ENCODE measurements at regions not wholly inside any gene's neighbourhood (a gene's known extent, or its start where the extent isn't known, plus 50 kb on each side); places are given as distances from the start of the nearest gene placed in this dataset.

DNA sequence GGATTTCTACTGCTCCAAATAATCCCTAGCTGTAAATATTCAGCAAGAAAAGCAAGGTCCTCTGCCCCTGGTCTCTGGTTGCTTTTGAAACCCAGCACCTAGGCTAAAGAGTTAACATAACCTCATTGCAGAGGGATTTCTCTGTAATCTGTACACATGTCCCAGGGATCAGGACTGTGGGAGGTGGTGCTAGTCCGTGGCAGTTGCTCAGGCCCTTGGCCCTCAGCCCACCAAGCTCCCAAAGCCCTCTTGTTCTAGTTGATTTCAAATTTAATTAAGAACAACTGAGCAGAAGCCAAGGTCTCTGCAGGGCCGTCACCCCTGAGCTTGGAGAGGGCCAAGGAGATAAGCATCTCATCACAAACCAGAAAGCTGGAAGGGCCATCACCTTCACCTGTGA, 181.1 kb downstream of the SOX9 start:
- no peak for DNase-seq (ENCODE audit: low read depth)

GRCh38 chr17:72302735-72303134, 181.9 kb downstream of the SOX9 start:
- DNase-seq (ENCODE audit: low read depth) = no peak

DNA sequence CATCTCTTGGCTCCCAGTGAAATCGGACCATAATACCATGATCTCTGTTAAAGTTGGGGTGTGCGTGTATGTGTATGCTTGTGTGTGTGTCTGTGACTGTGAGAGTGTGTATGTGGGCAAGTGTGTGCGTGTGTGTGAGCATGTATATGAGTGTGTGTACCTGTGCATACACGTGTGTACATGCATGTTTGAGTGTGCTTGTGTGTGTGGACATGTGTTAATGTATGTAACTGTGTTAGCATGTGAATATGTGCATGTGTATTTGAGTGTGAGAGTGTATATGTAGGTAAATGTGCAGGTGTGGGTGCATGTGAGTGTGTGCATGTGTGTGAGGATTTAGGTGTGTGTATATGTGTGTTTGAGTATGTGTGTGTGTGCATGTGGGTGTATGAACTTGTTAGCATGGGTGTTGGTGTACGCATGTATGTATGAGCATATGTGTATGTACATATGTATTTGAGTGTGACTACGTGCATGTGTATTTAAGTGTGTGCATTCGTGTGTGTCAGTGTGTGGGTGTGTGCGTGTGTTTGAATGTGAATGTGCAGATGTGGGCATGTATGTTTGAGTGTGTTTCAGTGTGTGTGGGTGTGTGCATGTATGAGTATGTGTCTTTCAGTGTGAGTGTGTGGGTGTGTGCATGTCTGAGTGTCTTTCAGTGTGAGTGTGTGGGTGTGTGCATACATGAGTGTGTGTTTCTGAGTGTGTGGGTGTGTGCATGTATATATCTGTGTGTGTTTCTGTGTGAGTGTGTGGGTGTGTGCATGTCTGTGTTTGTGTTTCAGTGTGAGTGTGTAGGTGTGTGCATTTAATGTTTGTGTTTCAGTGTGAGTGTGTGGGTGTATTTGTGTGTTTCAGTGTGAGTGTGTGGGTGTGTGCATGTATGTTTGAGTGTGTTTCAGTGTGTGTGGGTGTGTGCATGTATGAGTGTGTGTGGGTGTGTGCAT, 183.2 kb downstream of the SOX9 start:
- DNase-seq (ENCODE audit: low read depth) = no peak

- DNase-seq (ENCODE audit: low read depth) = no peak
Observed at GRCh38 chr17:72304859-72305258, 184.0 kb downstream of the SOX9 start.

DNA sequence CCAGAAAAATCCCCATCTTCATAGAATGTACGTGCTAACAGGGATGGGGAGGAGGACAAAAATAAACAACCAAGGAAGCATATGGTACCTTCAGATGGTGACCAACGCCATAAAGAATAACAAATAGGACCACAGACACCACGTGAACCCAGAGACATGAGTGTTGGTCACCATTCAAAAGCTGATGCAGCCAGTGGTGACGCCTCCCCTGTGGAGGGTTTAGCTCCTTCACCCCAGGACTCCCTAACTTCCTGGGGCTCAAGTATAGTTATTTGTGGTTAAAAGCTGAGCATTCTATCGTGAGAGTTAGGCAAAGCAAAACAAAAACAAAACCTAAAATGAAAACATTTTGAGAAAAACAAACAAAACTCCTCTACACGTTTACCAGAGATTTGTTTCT, 184.7 kb downstream of the SOX9 start:
- DNase-seq (ENCODE audit: low read depth) = no peak

GRCh38 chr17:72306037-72306436, 185.2 kb downstream of the SOX9 start:
- DNase-seq (ENCODE audit: low read depth) = peak; percentile 78

GRCh38 chr17:72307836-72308235, 187.0 kb downstream of the SOX9 start:
- DNase-seq (ENCODE audit: low read depth) = no peak

GRCh38 chr17:72308744-72309385, 188.0 kb downstream of the SOX9 start:
- no peak for DNase-seq (ENCODE audit: low read depth)

GRCh38 chr17:72311004-72311403, 190.2 kb downstream of the SOX9 start:
- DNase-seq (ENCODE audit: low read depth) = no peak

DNA sequence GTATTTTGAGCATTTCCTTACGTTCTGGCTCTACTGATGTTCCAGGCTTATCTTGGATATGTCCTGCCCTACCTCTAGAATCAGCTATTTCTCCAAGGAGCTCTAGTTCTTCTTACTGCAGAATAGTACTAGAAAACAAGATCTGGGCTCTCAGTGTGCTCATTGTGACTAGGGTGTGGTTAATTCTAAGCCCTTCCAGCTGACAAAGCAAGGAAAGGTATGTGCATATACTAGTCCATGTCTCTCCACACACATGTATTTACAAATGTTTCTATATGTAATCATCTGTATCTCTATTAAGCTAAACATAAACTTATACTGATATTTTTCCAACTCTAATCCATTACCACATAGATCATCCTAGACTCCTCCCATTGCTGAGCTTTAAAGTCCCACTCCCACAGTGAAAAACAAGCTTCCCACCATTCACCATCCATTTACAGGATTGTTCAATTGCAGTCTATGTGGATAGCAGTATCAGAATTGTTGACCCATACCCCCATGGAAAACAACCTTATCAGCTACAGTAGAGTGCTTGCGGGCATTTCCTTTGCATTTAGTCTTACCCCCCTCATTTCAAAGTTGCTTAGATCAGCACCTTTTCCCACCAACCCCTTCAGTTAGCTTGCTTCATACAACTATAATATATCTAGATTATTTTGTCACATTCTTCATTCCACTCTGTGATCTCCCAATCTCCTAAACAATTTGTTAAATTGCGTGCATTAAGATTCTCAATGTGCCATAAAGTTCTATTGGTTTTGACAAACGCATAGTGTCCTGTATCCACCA, 194.5 kb downstream of the SOX9 start:
- no peak for DNase-seq (ENCODE audit: low read depth)

- DNase-seq (ENCODE audit: low read depth) = no peak
Observed at GRCh38 chr17:72318131-72318530, 197.3 kb downstream of the SOX9 start.

DNA sequence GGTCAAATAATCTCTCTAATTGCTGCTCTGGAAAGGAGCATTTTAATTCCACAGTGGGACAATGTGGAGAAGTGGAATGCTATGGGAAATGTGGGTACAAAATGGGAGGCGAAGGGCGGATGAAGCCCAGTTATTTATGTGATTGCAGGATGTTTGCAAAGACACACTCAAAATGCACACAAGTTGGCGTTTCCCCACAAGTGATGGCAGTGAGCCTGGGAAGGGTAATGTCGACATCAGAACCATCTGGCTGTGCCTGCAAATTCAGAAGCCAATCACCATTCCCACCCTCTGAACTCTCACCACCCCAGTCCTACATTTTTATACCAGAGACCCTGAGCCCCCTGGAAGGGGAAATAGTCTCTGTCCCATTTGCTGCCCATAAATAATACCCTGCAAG, 201.1 kb downstream of the SOX9 start:
- no peak for DNase-seq (ENCODE audit: low read depth)

- no peak for DNase-seq (ENCODE audit: low read depth)
Observed at GRCh38 chr17:72332367-72332766, 211.5 kb downstream of the SOX9 start.

- DNase-seq (ENCODE audit: low read depth) = no peak
Observed at GRCh38 chr17:72333570-72333969, 212.8 kb downstream of the SOX9 start.

- DNase-seq (ENCODE audit: low read depth) = peak; percentile 44
Observed at GRCh38 chr17:72334205-72334604, 213.4 kb downstream of the SOX9 start.

DNA sequence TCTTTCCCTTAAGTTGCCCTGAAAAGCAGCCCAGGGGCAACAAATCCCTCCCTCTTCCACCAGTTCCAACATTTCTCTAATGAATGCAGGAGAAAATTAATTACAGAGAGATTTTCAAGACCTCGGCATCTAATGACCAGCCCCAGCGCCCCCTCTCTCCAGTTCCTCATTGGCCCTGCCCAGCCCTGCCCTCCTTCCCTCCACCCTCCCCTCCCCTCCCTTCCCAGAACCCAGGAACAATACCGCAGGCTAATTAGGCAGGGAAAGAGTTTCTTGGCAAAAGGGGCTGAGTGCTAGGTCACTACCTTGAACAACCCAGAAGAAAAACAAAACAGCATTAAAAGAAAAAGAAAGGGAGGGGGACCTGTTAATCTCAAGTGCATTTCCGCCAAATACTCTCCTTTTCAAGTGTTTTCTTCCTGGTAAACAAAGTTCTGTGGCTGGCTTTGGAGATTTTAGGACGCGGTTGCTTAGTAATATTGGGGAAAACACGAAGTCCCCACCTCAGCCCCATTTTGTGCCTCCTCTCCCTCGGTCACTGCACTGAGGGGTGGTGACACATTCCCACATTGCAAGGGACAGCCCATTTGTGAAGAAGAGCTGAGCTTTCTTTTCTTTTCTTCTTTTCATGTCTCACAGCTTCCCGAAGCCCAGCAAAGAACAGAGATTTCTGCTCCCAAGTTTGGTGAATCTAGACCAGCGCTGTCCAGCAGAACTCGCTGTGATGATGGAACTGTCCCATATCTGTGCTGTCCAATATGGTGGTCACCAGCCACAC, 215.4 kb downstream of the SOX9 start:
- no peak for DNase-seq (ENCODE audit: low read depth)

DNA sequence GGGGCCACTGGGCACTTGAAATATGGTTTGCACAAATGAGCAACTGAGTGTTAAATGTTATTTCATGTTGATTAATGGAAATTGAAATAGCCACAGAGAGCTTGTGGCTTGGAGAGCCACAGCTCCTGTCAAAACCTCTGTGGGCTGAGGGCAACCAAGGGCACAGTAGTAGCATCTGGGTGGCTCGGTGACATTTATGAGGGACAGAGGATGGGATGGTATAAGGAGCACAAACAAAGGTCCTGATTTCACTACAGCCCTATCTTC, 215.9 kb downstream of the SOX9 start:
- no peak for DNase-seq (ENCODE audit: low read depth)

- no peak for DNase-seq (ENCODE audit: low read depth)
Observed at GRCh38 chr17:72338304-72338703, 217.5 kb downstream of the SOX9 start.

GRCh38 chr17:72338847-72339790, 218.3 kb downstream of the SOX9 start:
- DNase-seq (ENCODE audit: low read depth) = peak; percentile 80

GRCh38 chr17:72340836-72341235, 220.0 kb downstream of the SOX9 start:
- no peak for DNase-seq (ENCODE audit: low read depth)

- DNase-seq (ENCODE audit: low read depth) = no peak
Observed at GRCh38 chr17:72342061-72342460, 221.2 kb downstream of the SOX9 start.
